ENCODE measurements at regions not wholly inside any gene's neighbourhood (a gene's known extent, or its start where the extent isn't known, plus 50 kb on each side); places are given as distances from the start of the nearest gene placed in this dataset.
A peak's percentile ranks its signal among the peaks of the same experiment; 100 is the strongest.

DNA sequence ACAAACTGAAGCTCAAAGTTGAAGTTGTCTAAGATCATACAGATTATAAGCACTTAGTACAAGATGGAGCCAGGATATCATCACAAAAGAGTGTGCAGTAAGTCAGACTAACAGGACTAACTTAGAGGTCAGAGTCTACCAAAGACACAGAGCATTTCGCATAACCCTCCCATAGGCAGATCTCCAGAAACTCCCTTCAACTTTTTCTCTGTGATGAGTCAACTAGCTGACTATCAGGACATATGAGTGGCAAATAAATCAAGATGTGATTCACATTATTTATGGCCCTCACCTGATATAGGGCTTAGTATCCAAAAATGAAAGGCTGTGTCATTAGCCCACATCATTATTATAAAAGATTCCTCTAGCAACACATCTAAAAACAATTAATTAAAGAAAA is 484.6 kb downstream of the GALC start:
- DNase-seq = no peak

DNA sequence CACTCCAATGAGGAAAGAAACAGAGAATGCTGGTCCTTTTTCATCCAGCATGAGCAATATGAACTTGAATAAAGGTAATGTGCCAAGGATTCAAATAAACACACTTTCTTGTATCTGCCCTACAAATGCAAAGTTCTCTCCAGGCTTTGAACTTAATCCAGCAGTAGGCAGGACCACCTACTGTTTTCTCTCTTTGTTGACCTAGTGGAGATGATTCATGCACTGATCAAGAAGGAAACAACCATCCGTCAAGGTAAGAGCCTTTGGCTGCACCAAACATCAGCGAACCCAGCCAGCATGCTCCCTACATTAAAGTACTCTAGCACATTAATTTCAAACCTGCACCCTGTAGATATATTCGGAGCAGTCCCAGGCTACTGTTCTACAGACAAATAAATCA is 489.3 kb downstream of the GALC start:
- DNase-seq = no peak

DNA sequence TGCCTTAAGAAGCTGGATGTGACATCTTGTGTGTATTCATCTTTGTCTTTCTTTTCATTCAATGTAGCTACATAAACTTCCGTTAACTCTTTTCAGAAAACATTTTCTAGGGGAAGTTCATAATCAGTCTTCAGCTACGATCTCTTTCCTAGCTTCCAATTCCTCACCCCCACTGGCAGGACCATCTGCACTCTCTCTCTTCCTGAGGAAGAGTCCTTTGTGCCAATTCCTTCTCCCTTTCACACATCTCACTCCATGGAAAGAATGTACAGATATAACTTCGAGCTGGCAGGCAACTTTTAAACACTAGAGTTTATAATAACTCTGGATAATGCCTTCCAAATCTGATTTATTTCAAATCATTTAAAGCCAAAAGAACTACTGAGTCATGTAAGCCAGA is 495.7 kb downstream of the GALC start:
- no peak for DNase-seq

DNA sequence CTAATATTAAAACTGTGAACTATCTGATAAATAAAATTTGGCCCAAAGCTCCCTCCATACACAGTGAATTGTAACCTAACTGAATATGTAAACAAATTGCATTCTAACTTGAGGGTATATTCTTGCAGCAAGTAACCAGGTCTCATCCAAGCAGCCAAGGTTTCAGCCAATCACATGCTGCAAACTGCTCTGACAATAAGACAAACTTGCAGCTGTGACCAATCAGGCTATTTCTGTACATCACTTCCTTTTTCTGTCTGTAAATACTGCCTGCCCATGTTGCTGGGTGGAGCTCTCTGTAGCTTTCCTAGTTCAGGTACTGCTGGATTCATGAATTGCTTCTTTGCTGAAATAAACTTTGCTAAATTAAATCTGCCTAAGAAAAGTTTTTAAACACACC is 499.0 kb downstream of the GALC start:
- peak; percentile 13 for DNase-seq

DNA sequence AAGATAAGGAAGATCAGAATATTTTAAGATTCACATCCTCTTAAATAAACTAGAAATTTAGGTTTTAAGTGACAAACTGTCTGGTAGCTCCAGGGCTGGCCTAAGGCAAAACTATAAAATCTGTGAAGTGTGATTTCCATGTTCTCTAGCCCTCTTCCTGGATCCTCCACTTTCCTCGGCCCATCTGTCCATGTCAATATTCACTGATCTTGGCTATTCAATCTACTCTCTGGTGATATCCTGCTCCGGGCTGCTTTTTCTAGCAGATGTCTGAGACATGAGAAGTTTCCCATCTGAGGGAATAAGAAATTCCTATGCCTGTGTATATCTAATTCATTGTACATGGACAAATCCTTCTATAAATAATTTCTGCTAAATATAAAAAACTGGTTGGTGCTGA is 500.4 kb downstream of the GALC start:
- DNase-seq = peak; percentile 92

DNA sequence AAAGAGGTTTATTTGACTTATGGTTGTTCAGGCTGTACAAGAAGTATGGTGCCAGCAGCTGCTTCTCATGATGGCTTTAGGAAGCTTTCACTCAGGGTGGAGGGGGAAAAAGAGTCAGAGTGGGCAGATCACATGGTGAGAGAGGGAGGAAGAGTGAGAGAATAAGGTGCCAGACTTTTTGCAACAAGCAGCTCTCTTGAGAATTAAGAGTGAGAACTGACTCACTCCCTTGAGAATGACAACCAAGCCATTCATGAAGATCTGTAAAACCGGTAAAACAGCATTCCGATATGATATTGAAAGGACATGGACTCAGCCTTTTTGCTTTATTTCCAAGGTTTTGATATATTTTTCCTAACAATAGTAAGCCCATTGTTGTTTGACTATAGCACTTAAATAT is 501.2 kb downstream of the GALC start:
- no peak for DNase-seq

DNA sequence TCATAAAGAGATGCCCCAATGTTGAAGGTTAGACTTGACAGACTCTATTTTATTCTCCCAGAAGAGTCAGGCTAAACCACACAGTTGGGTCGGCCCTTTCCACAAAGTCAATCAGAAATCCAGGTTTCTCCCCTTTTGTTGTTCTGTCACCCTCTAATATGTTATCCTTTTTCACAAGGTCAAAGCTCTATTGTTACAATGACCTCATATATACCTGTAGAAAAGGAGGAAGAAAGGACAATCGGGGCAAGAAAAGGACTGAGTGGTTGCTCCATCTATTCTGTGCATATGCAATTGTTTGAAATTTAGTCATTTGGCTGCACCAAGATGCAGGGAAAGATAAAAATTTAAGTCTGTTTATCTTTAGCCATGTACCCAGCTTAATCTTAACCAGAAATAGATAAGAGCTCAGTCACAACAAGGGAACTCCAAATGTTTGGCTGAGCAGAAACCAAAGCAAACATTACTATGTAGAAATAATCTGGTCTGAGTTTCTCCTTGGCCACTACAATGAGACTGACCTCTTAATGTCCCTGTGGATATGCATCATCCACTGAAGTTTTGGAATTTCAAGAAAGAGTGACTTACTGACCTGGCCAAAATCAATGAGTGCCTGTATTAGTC is 503.7 kb downstream of the GALC start:
- DNase-seq = no peak

DNA sequence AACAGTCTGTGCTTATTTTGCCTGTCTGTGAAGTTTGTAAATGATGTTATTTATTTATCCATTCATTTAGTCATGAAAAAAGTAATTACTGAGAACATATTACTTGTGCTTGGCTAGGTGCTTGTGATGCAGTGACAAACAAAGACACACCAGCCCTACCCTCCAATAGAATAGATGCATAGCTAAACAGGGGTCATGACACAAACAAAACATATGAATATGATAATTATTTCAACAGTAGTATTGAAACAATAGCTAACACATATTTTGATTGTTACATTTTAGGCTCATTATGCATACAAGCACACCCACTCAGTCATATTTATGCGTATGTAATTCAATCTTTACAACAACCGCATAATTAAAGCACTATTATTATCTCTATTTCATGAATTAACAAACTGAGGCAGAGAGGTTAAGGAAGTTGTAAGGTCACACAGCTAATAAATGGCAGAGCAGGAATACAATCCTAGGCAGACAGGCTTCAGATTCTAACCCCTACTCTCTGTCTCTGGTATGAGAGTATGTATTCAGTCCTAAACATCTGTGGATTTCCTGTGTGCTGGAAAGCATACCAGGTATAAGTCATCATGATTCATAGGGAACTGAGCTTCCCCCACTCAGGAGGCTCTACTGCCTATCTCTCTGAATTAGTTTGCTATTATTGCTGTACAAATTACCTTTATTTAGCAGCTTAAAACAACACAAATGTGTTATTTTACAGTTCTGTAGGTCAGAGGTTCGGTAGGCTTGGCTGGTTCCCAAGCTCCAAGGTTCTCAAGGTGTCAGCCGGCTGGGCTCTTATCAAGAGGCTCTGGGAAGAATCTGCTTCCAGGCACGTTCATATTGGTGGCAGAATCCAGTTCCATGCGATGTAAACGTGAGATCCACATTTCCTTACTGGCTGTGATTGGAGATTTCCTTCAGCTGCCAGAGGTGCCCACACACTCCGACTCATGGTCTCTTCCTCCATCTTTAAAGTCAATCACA is 509.4 kb downstream of the GALC start:
- no peak for DNase-seq

DNA sequence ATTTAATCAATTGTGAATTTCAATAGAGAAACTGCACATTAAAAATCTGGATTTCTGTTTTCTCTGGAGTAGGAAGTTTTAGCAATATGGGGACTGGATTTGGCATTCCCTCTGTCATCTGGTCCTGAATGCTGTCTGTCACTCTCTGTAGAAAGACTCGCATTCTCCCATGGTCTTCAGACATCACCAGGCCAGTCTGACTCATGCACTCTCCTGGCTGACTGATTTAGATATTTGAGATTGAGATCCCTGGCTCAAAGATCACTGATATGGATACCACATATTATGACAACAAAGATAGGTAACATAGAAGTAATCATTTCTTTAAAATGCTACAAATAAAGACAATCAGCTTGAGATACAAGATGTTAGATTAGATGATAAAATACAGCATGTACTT is 524.5 kb downstream of the GALC start:
- no peak for DNase-seq

DNA sequence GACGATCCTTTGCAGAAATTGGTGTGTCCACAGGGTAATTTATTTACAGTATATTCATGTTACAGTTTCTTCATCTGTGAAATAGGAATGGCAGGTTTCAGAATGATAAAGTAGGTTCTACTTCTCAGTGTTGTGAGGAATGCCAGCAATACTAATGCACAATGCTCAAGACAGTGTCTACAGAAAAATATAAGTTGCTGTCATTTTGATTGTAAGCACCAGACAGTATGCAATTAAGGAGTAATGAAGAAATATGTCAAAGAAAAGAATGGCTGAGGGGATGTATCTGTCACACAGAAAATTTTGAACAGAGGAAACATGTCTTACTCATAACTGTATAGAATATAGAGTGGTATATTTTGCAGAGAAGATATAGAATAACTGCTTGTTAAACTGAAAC is 525.4 kb downstream of the GALC start:
- DNase-seq = no peak

DNA sequence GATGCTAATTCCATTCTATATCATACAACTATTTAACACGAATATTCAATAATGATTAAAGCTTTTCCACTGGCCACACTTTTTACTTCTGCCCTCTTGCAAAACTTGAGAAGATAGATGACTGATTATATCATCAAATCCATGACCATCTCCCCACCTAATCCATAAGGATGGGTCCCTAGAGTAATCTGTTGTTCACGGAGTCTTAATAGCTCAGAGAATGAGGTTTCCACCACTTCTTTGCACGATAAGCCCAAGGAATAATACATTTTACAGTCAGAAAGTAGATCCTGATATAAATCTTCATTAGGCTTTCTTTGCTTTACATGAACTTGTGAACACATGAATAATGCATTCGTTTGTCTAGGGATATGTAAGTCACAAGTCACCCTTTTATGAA is 527.2 kb downstream of the GALC start:
- DNase-seq = no peak

DNA sequence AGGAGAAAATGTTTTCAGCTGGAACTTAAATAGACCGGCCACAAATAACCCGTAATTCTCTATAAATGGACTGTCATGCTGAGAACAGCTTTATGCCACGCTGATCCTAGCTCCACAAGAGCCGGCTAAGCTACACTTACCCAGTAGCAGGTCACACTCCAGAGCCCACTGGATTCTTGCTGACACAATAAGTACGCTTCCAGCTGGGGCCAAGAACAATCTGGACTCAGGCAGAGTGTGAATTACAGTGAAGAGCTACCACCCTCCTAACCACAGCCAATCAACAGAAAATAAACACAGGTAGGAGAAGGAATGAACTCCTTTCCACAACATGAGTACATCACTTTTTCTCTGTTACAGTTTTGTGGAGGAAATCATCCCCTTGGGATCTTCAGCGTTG is 531.3 kb downstream of the GALC start:
- peak; percentile 3 for DNase-seq

DNA sequence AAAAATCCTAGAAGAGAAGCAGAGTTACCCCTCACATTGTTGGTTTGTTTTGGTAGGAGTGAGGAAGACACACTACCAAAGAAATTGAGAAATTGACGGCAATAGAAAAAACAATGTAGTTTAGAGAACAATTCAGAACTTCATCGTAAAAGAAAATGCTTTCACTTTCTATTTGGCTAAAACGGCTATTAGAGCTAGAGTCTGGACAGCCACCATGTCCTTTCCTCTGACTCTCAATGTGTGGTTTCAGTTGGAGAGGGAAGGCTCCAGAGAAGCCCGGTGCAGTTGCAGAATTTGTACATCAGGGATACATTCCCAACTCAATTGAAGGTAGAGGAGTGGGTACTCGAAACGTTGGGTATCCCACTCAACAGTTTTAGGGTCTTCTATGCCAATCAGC is 535.3 kb downstream of the GALC start:
- no peak for DNase-seq

DNA sequence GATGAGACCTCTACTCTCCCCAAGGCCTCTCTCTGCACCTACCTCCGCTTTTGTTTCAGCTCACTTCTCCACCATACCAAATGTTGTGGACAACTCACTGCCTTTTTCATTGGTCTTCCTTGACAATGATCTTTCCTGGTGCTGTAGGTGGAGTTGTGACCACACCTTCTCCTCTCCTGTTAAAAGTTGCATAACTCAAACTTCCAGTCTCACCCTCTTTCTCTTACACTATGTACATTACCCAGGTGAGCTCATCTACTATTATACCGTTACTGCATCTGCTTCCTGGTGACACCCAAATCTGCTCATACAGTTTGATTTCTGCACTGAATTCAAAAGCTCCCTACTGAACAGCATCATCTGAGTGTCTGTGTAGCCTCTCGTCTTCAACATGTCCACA is 542.8 kb downstream of the GALC start:
- DNase-seq = no peak

DNA sequence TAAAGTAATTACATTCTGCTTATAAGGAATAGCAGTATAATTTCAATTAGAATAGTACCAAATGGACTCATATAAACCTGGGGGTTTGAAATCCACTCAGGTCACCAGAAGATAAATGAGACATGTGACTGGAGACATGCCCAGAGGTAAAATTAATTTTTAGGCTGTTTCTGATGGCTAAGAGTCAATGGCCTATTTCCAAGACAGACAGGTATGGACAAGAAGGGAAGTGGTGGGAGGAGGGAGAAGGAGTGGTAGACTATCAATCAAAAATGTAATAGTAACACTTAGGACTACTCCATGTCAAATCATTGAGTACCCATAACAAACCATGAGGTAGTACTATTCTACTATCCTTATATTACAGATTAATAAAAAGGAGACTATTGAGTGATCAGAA is 544.0 kb downstream of the GALC start:
- no peak for DNase-seq

DNA sequence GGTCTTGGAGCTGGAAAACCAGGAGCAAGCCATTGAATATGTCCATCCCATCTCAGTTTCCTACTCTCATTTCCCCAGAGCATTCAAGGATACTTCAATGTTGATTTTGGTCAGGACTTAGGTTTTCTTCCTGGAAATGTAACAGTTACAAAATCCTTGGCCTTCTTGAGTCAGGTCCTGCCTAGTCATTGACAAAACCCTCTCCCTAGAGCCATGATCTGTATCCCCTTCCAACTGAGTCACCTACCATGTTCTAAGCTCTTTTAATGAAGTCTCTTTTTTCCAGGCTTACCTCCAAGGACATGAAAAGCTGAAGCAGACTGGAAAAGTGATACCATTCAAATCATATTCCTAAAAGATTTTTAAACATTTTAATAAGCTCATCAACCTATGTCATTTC is 549.2 kb downstream of the GALC start:
- no peak for DNase-seq

DNA sequence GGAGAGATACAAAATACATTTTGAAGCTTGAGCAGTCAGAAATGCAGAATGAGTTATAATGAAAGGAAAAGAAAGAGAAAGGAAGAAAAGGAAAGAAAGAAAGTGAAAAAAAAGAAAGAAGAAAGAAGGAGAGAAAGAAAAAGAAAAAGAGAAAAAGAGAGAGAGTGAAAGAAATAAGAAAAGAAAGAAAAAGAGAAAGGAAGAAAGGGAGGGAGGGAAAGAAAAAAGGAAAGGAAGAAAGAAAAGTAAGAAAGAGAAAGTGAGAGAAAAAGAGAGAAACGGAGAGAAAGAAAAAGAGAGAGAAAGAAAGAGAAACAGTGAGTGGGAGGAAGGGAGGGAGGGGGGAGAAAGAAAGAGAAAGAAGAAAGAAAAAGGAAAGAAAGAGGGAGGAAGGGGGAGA is 549.9 kb downstream of the GALC start:
- DNase-seq = no peak

DNA sequence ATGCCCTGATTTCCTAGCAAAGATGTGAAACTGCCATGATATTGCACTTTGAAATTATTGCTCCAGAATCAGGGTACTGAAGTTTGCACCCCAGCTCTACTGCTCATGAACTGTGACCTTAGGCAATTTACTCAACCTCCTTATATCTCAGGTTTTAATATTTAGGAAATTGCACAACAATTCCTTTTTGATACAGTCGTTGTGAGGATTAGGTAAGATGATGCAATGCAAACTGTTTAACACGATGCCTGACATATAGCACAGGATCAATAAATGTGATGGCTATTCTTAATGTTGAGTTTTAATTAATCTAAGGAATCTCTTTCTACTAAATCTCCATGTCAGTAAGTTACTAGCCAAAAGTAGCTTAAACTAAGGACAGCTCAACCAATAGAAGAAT is 555.8 kb downstream of the GALC start:
- no peak for DNase-seq

DNA sequence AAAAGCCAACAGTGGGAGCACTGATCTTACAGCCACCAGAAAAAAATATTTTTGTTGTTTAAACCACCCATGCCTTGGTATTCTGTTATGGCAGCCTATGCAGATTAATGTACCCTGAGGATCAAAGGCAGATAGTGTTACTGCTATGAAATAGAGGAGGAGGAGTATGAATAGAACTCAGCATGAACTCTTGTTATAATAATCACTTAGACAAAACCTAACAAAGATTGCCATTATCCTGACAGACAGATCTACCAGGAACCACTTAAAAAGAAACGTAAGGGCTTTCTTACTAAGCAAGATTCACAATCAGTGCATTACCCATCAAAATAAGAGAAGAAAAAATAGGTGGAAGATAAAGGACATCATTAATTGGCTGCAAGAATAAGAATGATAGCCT is 558.3 kb downstream of the GALC start:
- DNase-seq = no peak

DNA sequence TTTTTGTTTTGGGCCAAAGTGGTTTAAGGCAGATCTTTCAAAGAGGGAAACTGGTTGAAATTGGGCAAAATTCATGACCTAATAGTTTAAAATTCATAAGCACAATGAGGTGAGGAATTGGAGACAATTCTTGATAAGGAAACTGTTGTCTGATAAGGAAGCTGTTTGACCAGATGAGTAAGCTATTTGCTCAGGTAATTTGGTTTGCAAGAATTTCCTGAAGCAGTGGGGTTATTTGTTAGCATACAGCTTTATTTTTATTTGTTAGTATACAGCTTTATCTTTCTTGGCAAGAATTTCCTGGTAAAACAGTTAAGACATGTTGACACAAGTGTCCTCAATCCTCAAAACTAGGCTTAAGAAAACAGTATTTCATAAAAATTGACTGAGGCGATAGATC is 559.0 kb downstream of the GALC start:
- no peak for DNase-seq

DNA sequence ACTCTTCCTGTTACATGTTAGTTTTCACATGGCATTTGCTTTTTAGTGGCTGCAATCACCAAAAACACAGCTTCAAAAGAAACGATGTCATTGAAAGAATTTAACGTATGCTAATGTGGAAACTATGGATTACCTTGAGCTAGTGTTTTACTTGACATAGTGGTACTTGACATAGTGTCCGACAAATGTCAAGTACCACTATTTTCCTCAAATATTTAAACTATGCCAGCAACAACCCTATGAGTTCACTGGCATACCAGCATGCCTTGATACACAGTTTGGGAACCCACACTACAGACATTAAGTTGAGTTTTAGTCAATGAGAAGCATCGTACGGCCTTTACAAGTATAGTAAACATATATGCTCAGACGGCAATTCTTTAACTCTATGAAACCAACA is 560.3 kb downstream of the GALC start:
- no peak for DNase-seq

DNA sequence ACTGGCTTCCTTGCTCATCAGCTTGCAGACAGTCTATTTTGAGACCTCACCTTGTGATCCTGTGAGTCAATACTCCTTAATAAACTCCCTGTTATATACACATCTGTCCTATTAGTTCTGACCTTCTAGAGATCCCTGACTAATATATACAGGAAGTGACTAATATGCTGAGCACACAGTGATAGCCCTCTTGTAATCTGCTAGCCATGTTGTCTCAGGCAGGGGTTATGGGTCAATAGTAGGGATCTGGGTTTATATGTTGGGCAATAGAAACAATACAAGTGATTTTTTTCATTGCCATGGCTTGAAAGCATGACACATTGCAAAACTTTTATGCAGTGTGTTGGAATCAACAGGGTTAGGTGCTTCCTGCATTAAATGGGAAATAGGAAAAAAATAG is 562.2 kb downstream of the GALC start:
- DNase-seq = no peak

DNA sequence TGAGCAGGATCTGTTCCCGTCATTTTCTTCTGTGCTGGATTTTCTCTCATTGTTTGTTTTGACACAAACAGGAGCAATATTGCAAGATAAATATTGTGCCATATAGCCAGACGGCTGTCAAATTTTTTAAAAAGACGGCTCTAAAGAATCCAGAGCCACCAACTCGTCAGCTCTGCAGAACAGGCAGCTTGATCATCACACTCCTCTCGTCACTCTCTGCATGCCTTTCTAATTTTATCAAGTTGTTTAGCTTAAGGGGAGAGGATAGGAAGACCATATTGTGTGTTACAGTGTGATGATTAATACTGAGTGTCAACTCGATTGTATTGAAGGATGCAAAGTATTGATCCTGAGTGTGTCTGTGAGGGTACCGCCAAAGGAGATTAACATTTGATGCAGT is 562.8 kb downstream of the GALC start:
- no peak for DNase-seq

DNA sequence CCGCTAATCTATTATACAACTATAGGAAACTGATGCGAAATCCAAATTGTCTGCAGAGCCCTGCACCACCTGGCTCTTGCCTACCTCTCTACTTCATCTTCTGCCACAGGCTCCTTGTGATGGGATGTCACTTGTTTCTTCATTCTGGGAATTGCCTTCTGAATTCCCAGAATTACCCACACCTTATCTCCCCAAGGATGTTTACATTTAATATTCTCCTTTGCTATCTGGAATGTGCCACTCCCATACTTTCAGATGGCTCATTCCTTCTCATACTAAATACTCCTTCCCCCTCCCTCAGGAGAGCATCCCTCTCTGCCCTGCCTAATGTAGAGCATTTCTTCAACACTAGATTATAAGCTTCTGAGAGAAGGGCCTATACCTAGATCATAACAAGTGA is 573.1 kb downstream of the GALC start:
- DNase-seq = no peak
